HL-60 (cell line): ENCODE measurements at regions not wholly inside any gene's neighbourhood (a gene's known extent, or its start where the extent isn't known, plus 50 kb on each side); places are given as distances from the start of the nearest gene placed in this dataset.

Source experiments
- CTCF ChIP-seq: IDR thresholded peaks from one replicate; pipeline ENCODE4 v1.5.1; 2011; ENCODE audit warnings: low read length, control low read depth, inconsistent platforms; ENCODE audit not compliant: insufficient read depth
- POLR2AphosphoS5 ChIP-seq: IDR thresholded peaks from 2 replicates; pipeline ENCODE4 v1.6.1; 2012; ENCODE audit warnings: low read depth

DNA sequence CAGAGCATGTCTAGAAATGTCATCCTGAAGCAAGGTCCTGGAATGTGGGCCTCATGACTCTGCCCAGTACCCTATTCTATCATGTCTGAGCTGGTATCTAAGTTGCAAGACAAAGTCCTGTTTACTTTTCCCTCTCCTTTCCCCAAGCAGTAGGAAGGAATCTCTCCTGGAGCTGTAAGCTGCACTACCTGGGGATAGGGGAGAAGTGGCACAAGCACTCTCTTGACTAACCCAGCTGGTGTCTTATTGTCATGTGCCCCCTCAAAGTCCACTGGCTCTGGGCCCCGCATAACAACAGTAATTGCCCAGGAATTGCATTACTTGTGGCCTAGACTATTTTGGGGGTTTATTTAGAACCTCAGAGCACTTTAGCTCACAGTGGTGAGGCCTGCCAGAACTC lies 1366.3 kb upstream of the GOT2 start:
- TF ChIP-seq CTCF (no peak), POLR2AphosphoS5 (no peak)
